HCT116 (cell line): ENCODE measurements at regions not wholly inside any gene's neighbourhood (a gene's known extent, or its start where the extent isn't known, plus 50 kb on each side); places are given as distances from the start of the nearest gene placed in this dataset.

Source experiments
- ATAC-seq: fragments of 200-7000 bp; cut with Tn5 transposase; 2 replicates; pipeline ENCODE4 v1.9.1; 2020; ENCODE audit warnings: mild to moderate bottlenecking, moderate library complexity
- BruUV-seq: library from RNA; stranded (reverse); fragments of 400-500 nt; replicated peaks from 2 replicates; lab custom pipeline; 2021; lab: Mats Ljungman, UMichigan
- CTCF ChIA-PET: fragments of 300-600 bp; sonication (Branson Sonifier 250); formaldehyde crosslinking; loops from one replicate; lab custom pipeline; 2021; ENCODE audit warnings: antibody characterized with exemption; lab: Charles Lee
- POLR2A ChIA-PET: fragments of 300-600, 350-600 bp; sonication (Branson Sonifier 250); formaldehyde crosslinking; loops from one replicate; lab custom pipeline; 2021; ENCODE audit warnings: antibody characterized with exemption; lab: Charles Lee
- RAD21 ChIA-PET, 2 experiments: fragments of 300-600 bp; sonication (Branson Sonifier 250); formaldehyde crosslinking; loops; one replicate each; lab custom pipeline; 2023; ENCODE audit warnings: low total read pairs in 2 of 2; ENCODE audit not compliant: uncharacterized antibody in 2 of 2, unreplicated experiment in 2 of 2, low non-redundant PET in 1 of 2; lab: Charles Lee
- DNase-seq: peaks from one replicate; pipeline ENCODE4 v3.0.0-alpha.2; 2010; ENCODE audit warnings: low read depth, low spot score
- H2AFZ ChIP-seq: fragments of 200-600 bp; shearing (Covaris generic), sonication (generic); 2 replicates; pipeline ENCODE4 v1.6.1; 2017; ENCODE audit warnings: low read depth, mixed run types, mixed read lengths, antibody characterized with exemption, low read length; ENCODE audit not compliant: poor library complexity, severe bottlenecking
- H3K27ac ChIP-seq: 2 replicates; pipeline ENCODE4 v1.5.1; 2012; ENCODE audit warnings: low read depth, low read length
- H3K27me3 ChIP-seq: fragments of 200-600 bp; sonication (generic); 2 replicates; pipeline ENCODE4 v1.6.1; 2016; ENCODE audit warnings: mixed run types, low read length, mixed read lengths; ENCODE audit not compliant: insufficient read depth
- H3K36me3 ChIP-seq, 2 experiments: fragments of 200-500 bp in 1 of 2; fragments of 200-600 bp in 1 of 2; sonication (Bioruptor generic) in 1 of 2; sonication (generic) in 1 of 2; 2 replicates each; pipeline versions ENCODE4 v1.5.1 to v1.6.1; 2014 to 2016; ENCODE audit warnings: low read length in 2 of 2, inconsistent platforms in 1 of 2, mixed read lengths in 1 of 2, mixed run types in 1 of 2; ENCODE audit not compliant: insufficient read depth in 2 of 2, control insufficient read depth in 1 of 2
- H3K4me1 ChIP-seq, 2 experiments: fragments of 200-600 bp in 1 of 2; sonication (generic) in 1 of 2; 2 replicates each; pipeline versions ENCODE4 v1.5.1 to v1.6.1; 2012 to 2017; ENCODE audit warnings: low read length in 2 of 2, inconsistent platforms in 1 of 2, mild to moderate bottlenecking in 1 of 2, mixed read lengths in 1 of 2, mixed run types in 1 of 2, moderate library complexity in 1 of 2; ENCODE audit not compliant: insufficient read depth in 2 of 2, control insufficient read depth in 1 of 2
- H3K4me2 ChIP-seq: fragments of 200-600 bp; sonication (generic); 2 replicates; pipeline ENCODE4 v1.6.1; 2017; ENCODE audit warnings: mixed run types, low read length, mixed read lengths
- H3K4me3 ChIP-seq, 2 experiments: fragments of 200-600 bp in 1 of 2; sonication (generic) in 1 of 2; replicated peaks in 1 of 2; 2 replicates each; pipeline ENCODE4 v1.5.1; 2011 to 2016; ENCODE audit warnings: low read length in 2 of 2, control low read depth in 1 of 2, low read depth in 1 of 2, mild to moderate bottlenecking in 1 of 2, mixed read lengths in 1 of 2, mixed run types in 1 of 2
- H3K79me2 ChIP-seq: fragments of 200-600 bp; sonication (generic); 2 replicates; pipeline ENCODE4 v1.6.1; 2017; ENCODE audit warnings: mild to moderate bottlenecking, mixed run types, low read length, moderate library complexity, mixed read lengths; ENCODE audit not compliant: insufficient read depth
- H3K9ac ChIP-seq: fragments of 200-600 bp; sonication (generic); 2 replicates; pipeline ENCODE4 v1.6.1; 2016; ENCODE audit warnings: low read length, mixed read lengths
- H3K9me2 ChIP-seq: fragments of 200-600 bp; sonication (generic), shearing (Covaris generic); 2 replicates; pipeline ENCODE4 v1.6.1; 2017; ENCODE audit warnings: mixed run types, mild to moderate bottlenecking, moderate library complexity; ENCODE audit not compliant: insufficient read depth
- H3K9me3 ChIP-seq, 2 experiments: fragments of 200-500 bp in 1 of 2; fragments of 200-600 bp in 1 of 2; sonication (Bioruptor generic) in 1 of 2; sonication (generic) in 1 of 2; 2 replicates each; pipeline ENCODE4 v1.6.1; 2014 to 2017; ENCODE audit warnings: low read length in 2 of 2, mixed read lengths in 2 of 2, inconsistent platforms in 1 of 2, low read depth in 1 of 2, mild to moderate bottlenecking in 1 of 2, mixed run types in 1 of 2, moderate library complexity in 1 of 2; ENCODE audit not compliant: control insufficient read depth in 1 of 2, insufficient read depth in 1 of 2
- H4K20me1 ChIP-seq: fragments of 200-600 bp; sonication (generic), shearing (Covaris generic); 2 replicates; pipeline ENCODE4 v1.6.1; 2017; ENCODE audit warnings: mixed run types, mild to moderate bottlenecking, moderate library complexity; ENCODE audit not compliant: insufficient read depth
- CBX3 ChIP-seq: IDR thresholded peaks from 2 replicates; pipeline ENCODE4 v1.6.1; 2012; ENCODE audit warnings: low read depth
- CEBPB ChIP-seq: IDR thresholded peaks from 2 replicates; pipeline ENCODE4 v1.6.1; 2012; ENCODE audit warnings: low read depth
- EGR1 ChIP-seq: IDR thresholded peaks from 2 replicates; pipeline ENCODE4 v1.6.1; 2012; ENCODE audit warnings: low read depth
- EZH2 ChIP-seq: fragments of 200-600 bp; sonication (generic); IDR thresholded peaks from 2 replicates; pipeline ENCODE4 v1.6.1; 2017; ENCODE audit warnings: antibody characterized with exemption, mixed run types
- EZH2phosphoT487 ChIP-seq: fragments of 200-600 bp; IDR thresholded peaks from 2 replicates; pipeline ENCODE4 v1.6.1; 2018; ENCODE audit warnings: antibody characterized with exemption, borderline replicate concordance
- JUND ChIP-seq: IDR thresholded peaks from 2 replicates; pipeline ENCODE4 v1.6.1; 2012
- POLR2A ChIP-seq: IDR thresholded peaks from 2 replicates; pipeline ENCODE4 v1.7.0; 2011; ENCODE audit warnings: borderline replicate concordance; ENCODE audit not compliant: insufficient read depth, insufficient read length; ENCODE audit errors: extremely low read depth
- POLR2AphosphoS5 ChIP-seq: IDR thresholded peaks from 2 replicates; pipeline ENCODE4 v1.6.1; 2011; ENCODE audit warnings: mild to moderate bottlenecking, low read depth, low read length, moderate library complexity
- RAD21 ChIP-seq: IDR thresholded peaks from 2 replicates; pipeline ENCODE4 v1.6.1; 2012; ENCODE audit warnings: low read depth, mild to moderate bottlenecking
- SP1 ChIP-seq: IDR thresholded peaks from 2 replicates; pipeline ENCODE4 v1.6.1; 2012; ENCODE audit warnings: low read depth
- SRF ChIP-seq: IDR thresholded peaks from 2 replicates; pipeline ENCODE4 v1.6.1; 2012; ENCODE audit warnings: low read depth
- TCF7L2 ChIP-seq: IDR thresholded peaks from 2 replicates; pipeline ENCODE4 v1.7.0; 2011; ENCODE audit warnings: borderline replicate concordance, inconsistent platforms; ENCODE audit not compliant: insufficient read depth, insufficient read length; ENCODE audit errors: extremely low read depth
- YY1 ChIP-seq: IDR thresholded peaks from 2 replicates; pipeline ENCODE4 v1.6.1; 2011; ENCODE audit warnings: low read length, low read depth, moderate library complexity, mild to moderate bottlenecking; ENCODE audit not compliant: insufficient replicate concordance; ENCODE audit errors: extremely low read depth
- ZBTB33 ChIP-seq: IDR thresholded peaks from 2 replicates; pipeline ENCODE4 v1.6.1; 2011; ENCODE audit warnings: mild to moderate bottlenecking, low read length, moderate library complexity; ENCODE audit not compliant: insufficient replicate concordance; ENCODE audit errors: extremely low read depth
- ZFX ChIP-seq: fragments of 450-650 bp; IDR thresholded peaks from 2 replicates; pipeline ENCODE4 v1.6.1; 2017
- intact Hi-C: fragments of 100-400 bp; cut with micrococcal nuclease; formaldehyde crosslinking; loops from 2 replicates; pipeline ENCODE4 v1.10.0; 2022

- no peak overlapping the region for H3K9ac ChIP-seq
- TF ChIP-seq POLR2A (no peak), POLR2AphosphoS5 (no peak), TCF7L2 (no peak), SP1 (no peak), ZBTB33 (no peak), YY1 (no peak), EGR1 (no peak), CBX3 (no peak), ZFX (no peak), RAD21 (no peak), SRF (no peak)
- no peak for DNase-seq
- RAD21 ChIA-PET: no interaction called here
- no peak overlapping the region for H2AFZ ChIP-seq
- H3K27ac ChIP-seq: no peak overlapping the region
- POLR2A ChIA-PET: no interaction called here
- H3K4me2 ChIP-seq: no peak overlapping the region
- no peaks in the 10 kb centered on the region for H3K79me2 ChIP-seq
- H3K36me3 ChIP-seq: no peaks in the 10 kb centered on the region
- H3K9me3 ChIP-seq: no peaks in the 10 kb centered on the region
- no peaks in the 10 kb centered on the region for H3K9me2 ChIP-seq
- no peaks in the 10 kb centered on the region for H3K27me3 ChIP-seq
- intact Hi-C loops: no loop called here
- no TSS peak for BruUV-seq
- no peaks in the 10 kb centered on the region for H4K20me1 ChIP-seq
- CTCF ChIA-PET: no interaction called here
- H3K4me3 ChIP-seq: no peak overlapping the region
- no peaks in the 10 kb centered on the region for H3K4me1 ChIP-seq
- ATAC-seq: no peak
These were observed 753.2 kb upstream of the RIOK2 start for GRCh38 chr5:97936231-97936630.

- Histone ChIP-seq H4K20me1 (no peaks in the 10 kb centered on the region), H3K4me3 (no peak overlapping the region), H3K4me2 (no peak overlapping the region), H3K36me3 (no peaks in the 10 kb centered on the region), H2AFZ (no peak overlapping the region), H3K9me3 (no peaks in the 10 kb centered on the region), H3K27ac (no peak overlapping the region), H3K9ac (no peak overlapping the region), H3K27me3 (no peaks in the 10 kb centered on the region), H3K9me2 (no peaks in the 10 kb centered on the region), H3K4me1 (no peaks in the 10 kb centered on the region), H3K79me2 (no peaks in the 10 kb centered on the region)
- no TSS peak for BruUV-seq
- ATAC-seq (no peak), DNase-seq (no peak)
- ChIA-PET CTCF (no interaction called here), POLR2A (no interaction called here), RAD21 (no interaction called here)
- intact Hi-C loops: no loop called here
- TF ChIP-seq ZBTB33 (no peak), EGR1 (no peak), TCF7L2 (no peak), POLR2AphosphoS5 (no peak), JUND (no peak), EZH2phosphoT487 (no peak), CBX3 (no peak), CEBPB (no peak), EZH2 (no peak), POLR2A (no peak), SP1 (no peak)
These were observed 754.8 kb upstream of the RIOK2 start for GRCh38 chr5:97937846-97938245.
